HT1080 (cell line): ENCODE measurements at regions not wholly inside any gene's neighbourhood (a gene's known extent, or its start where the extent isn't known, plus 50 kb on each side); places are given as distances from the start of the nearest gene placed in this dataset.
A peak's percentile ranks its signal among the peaks of the same experiment; 100 is the strongest.

Experiments
- DNase-seq: peaks from one replicate; pipeline ENCODE4 v3.0.0-alpha.2; 2015; ENCODE audit warnings: low read depth

- no peak for DNase-seq
These were observed 57.5 kb downstream of the OSR1 start for GRCh38 chr2:19300961-19301360.

- no peak for DNase-seq
These were observed 58.9 kb downstream of the OSR1 start for GRCh38 chr2:19299522-19299921.

- no peak for DNase-seq
These were observed 59.4 kb downstream of the OSR1 start for GRCh38 chr2:19299032-19299431.

DNA sequence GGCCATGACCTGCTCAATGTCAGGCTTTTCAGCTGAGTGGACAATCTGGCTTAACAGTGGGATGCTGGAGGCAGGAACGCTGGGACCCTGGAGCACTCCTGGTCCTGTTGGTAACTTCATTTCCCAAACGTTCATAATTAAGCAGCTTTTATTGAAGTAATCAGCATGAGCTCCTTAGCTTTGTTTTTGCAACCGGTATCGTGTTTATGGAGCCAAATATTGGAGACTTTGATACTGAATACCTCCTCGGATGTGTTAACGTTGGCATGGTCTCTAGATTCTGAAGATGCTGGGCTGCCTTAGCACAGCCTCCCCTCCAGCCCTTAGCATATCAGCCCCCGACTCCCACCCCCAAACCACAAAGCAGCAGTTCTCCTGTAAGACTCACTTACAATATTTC, 60.7 kb downstream of the OSR1 start:
- no peak for DNase-seq

DNA sequence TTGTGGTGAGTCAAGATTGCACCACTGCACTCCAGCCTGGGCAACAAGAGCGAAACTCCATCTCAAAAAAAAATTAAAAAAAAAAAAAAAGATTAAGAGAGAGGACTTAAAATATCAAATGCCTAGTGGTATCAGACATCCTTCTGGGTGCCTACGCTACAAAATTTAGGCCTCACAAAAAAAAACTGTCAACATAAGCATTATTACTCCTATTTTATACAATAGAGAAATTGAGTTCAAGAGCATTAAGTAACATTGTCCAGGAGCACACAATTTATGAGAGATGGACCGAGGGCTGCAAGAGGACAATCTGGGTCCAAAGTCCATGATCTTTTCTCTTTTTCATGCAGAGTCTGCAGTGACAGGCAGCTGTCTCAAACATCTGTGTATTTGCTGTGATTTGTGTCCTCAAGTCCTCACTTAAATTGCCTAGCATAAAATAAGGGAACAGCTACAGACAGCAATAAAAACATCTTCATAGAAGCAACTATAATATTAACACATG, 62.4 kb downstream of the OSR1 start:
- DNase-seq, result no peak

DNA sequence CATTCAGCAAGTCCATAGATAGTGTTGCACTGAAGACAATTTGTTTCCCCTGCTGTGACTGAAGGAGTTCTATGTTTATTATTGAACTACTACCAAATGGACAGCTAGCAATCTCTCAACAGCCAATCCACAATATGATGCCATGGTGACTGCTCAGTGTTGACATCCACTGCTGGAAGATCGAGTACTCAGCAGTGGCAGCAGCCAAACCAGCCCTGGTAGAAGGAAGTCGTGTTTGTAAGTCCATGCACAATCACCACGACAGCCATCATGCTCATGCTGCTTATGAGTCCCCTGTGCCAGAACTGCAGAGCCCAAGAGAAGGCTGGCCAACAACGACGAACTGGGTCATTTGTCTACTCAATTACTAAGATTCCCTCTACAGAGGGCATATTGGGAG, 66.4 kb downstream of the OSR1 start:
- no peak for DNase-seq

GRCh38 chr2:19288291-19288690, 70.1 kb downstream of the OSR1 start:
- no peak for DNase-seq

GRCh38 chr2:19287324-19287723, 71.1 kb downstream of the OSR1 start:
- no peak for DNase-seq

DNA sequence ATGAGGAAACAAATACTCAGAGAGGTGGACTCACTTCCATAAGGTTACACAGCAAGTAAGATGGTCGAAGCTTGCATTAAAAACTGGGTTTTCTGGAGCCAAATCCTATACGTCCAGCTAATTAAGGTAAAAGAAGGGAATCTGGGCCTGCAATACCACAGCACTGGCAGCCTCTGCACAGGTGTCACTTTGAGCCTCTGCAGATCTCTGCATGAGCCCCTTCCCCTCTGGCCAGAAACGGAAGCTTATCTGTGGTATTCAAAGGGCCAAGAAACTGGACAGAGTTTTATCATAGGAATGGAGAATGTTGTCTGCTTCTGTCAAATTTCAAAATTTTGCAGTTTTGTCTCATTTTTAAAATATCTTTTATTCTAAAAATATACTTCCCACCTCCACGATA, 76.1 kb downstream of the OSR1 start:
- DNase-seq, result no peak

DNA sequence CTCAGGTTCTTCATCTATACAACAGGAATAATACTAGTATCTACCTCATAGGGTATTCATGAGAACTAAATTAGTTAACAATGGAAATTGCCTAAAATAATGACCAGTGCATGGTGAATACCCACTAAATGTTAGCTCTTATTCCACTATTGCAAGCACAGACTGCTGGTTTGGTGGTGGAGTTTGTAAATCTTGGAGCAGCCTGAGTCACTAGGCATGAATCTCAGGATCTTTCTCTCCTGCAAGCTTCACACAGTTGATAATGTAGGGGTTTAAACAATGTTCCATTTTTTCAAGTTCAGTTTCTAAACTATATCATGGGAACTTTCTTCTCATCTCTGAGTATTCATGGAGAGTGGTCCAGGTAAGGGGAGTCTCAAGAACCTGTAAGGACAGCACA, 84.0 kb downstream of the OSR1 start:
- DNase-seq, result no peak

- DNase-seq, result no peak
These were observed 85.4 kb downstream of the OSR1 start for GRCh38 chr2:19272941-19273470.

DNA sequence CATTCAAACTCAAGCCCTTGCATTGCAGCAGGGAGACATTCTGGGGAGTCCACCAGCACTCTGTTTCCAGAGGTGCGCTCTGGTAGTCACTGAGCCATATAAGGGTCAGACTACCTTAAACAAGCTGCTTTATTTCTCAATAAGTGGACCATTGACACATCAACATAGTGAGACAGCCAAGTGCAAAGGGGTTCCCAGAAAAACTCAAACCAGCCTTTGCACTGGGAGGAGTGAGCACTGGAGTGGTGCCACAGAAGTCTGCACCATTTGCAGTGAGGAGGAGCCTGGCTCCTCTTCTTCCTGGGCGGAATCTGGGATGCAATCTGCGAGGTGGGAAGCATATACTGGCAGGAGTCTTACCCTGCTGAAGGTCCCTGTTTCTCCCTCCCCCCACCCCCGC, 86.4 kb downstream of the OSR1 start:
- no peak for DNase-seq

- no peak for DNase-seq
These were observed 93.6 kb downstream of the OSR1 start for GRCh38 chr2:19264852-19265251.

- no peak for DNase-seq
These were observed 96.3 kb downstream of the OSR1 start for GRCh38 chr2:19262150-19262549.

GRCh38 chr2:19261061-19261460, 97.4 kb downstream of the OSR1 start:
- no peak for DNase-seq

DNA sequence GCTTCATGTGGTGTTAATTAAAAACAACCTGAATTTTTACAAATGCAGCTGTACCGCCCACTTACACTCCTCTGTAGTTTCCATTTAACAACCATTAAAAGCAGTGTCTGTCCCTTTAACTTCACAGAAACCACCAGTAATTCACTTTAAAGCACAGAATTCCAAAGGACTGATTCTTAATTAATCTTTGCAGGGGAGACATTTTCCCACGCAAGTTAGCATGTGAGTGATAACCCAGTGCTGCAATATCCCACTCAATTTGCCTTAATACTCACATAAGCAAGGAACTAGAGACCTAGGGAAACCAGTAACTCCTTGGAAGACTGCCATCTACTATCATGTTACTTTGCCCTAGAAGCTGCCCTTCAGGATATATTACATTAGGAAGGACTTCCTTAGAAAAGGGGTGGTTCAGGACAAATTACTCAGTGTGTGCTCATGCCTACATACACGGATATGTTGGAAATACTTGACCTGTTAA, 102.3 kb downstream of the OSR1 start:
- DNase-seq, result peak; percentile 95

- no peak for DNase-seq
These were observed 102.9 kb downstream of the OSR1 start for GRCh38 chr2:19255481-19255880.

- no peak for DNase-seq
These were observed 106.9 kb downstream of the OSR1 start for GRCh38 chr2:19251554-19251953.

DNA sequence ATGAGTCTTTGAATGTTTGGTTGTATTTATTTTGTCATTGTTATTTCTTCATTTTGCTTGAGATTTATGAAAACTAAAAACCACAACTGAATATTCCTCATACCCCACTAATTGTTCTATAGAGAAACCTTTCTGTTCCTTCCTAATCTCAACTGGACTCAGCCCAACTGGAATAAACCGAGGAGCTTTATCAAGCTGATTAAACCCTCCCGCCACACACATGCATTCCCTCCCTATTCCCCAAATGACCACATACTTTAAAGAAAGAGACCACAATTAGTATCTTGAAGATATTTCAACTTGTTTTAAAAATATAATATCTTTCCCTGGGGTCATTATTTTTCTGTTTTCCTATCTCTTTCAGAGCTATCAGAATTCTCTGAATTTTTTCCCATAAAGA, 107.5 kb downstream of the OSR1 start:
- no peak for DNase-seq

GRCh38 chr2:19247186-19247585, 111.2 kb downstream of the OSR1 start:
- no peak for DNase-seq

GRCh38 chr2:19246496-19246895, 111.9 kb downstream of the OSR1 start:
- no peak for DNase-seq

- no peak for DNase-seq
These were observed 113.7 kb downstream of the OSR1 start for GRCh38 chr2:19244460-19245363.
